GM12878 (cell line): ENCODE measurements at regions not wholly inside any gene's neighbourhood (a gene's known extent, or its start where the extent isn't known, plus 50 kb on each side); places are given as distances from the start of the nearest gene placed in this dataset.

Source experiments
- BCL3 ChIP-seq: IDR thresholded peaks from 2 replicates; pipeline ENCODE4 v1.6.1; 2011; ENCODE audit warnings: borderline replicate concordance, low read depth, mild to moderate bottlenecking, moderate library complexity, low read length; ENCODE audit not compliant: insufficient read depth, poor library complexity, severe bottlenecking
- ESRRA ChIP-seq: IDR thresholded peaks from 2 replicates; pipeline ENCODE4 v1.6.1; 2012; ENCODE audit warnings: mild to moderate bottlenecking, low read length, improper control_type of control experiment
- ETV6 ChIP-seq, 2 experiments: fragments of 450-650 bp in 1 of 2; IDR thresholded peaks in 1 of 2; conservative IDR thresholded peaks in 1 of 2; 2 replicates each; pipeline ENCODE4 v1.6.1; 2014; ENCODE audit warnings: antibody characterized with exemption in 1 of 2, borderline replicate concordance in 1 of 2, low read depth in 1 of 2, mild to moderate bottlenecking in 1 of 2, moderate library complexity in 1 of 2
- GATAD2B ChIP-seq: fragments of 450-650 bp; conservative IDR thresholded peaks from 2 replicates; pipeline ENCODE4 v1.6.1; 2017; ENCODE audit warnings: low read depth, mild to moderate bottlenecking, moderate library complexity
- MEF2B ChIP-seq: fragments of 450-650 bp; IDR thresholded peaks from 2 replicates; pipeline ENCODE4 v1.6.1; 2018; ENCODE audit warnings: mild to moderate bottlenecking, moderate library complexity; ENCODE audit not compliant: partially characterized antibody, poor library complexity, severe bottlenecking
- RB1 ChIP-seq: fragments of 450-650 bp; formaldehyde crosslinking; IDR thresholded peaks from 2 replicates; pipeline ENCODE4 v1.6.1; 2017; ENCODE audit warnings: mild to moderate bottlenecking, borderline replicate concordance
- SREBF2 ChIP-seq: IDR thresholded peaks from 2 replicates; pipeline ENCODE4 v1.6.1; 2012; ENCODE audit warnings: mild to moderate bottlenecking, low read length
- ZNF217 ChIP-seq: fragments of 450-650 bp; IDR thresholded peaks from 2 replicates; pipeline ENCODE4 v1.6.1; 2017; ENCODE audit warnings: antibody characterized with exemption, mild to moderate bottlenecking
- TF ChIP-seq, protein P1 (sequence below): fragments of 450-650 bp; IDR thresholded peaks from 2 replicates; pipeline ENCODE4 v1.6.1; 2016; ENCODE audit warnings: mild to moderate bottlenecking, moderate library complexity, borderline replicate concordance
- TF ChIP-seq, protein P2 (sequence below): IDR thresholded peaks from 2 replicates; pipeline ENCODE4 v1.6.1; 2012; ENCODE audit warnings: low read depth, low read length, improper control_type of control experiment

- TF ChIP-seq, protein P1, sequence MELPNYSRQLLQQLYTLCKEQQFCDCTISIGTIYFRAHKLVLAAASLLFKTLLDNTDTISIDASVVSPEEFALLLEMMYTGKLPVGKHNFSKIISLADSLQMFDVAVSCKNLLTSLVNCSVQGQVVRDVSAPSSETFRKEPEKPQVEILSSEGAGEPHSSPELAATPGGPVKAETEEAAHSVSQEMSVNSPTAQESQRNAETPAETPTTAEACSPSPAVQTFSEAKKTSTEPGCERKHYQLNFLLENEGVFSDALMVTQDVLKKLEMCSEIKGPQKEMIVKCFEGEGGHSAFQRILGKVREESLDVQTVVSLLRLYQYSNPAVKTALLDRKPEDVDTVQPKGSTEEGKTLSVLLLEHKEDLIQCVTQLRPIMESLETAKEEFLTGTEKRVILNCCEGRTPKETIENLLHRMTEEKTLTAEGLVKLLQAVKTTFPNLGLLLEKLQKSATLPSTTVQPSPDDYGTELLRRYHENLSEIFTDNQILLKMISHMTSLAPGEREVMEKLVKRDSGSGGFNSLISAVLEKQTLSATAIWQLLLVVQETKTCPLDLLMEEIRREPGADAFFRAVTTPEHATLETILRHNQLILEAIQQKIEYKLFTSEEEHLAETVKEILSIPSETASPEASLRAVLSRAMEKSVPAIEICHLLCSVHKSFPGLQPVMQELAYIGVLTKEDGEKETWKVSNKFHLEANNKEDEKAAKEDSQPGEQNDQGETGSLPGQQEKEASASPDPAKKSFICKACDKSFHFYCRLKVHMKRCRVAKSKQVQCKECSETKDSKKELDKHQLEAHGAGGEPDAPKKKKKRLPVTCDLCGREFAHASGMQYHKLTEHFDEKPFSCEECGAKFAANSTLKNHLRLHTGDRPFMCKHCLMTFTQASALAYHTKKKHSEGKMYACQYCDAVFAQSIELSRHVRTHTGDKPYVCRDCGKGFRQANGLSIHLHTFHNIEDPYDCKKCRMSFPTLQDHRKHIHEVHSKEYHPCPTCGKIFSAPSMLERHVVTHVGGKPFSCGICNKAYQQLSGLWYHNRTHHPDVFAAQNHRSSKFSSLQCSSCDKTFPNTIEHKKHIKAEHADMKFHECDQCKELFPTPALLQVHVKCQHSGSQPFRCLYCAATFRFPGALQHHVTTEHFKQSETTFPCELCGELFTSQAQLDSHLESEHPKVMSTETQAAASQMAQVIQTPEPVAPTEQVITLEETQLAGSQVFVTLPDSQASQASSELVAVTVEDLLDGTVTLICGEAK, result no peak
- TF ChIP-seq, protein P2, sequence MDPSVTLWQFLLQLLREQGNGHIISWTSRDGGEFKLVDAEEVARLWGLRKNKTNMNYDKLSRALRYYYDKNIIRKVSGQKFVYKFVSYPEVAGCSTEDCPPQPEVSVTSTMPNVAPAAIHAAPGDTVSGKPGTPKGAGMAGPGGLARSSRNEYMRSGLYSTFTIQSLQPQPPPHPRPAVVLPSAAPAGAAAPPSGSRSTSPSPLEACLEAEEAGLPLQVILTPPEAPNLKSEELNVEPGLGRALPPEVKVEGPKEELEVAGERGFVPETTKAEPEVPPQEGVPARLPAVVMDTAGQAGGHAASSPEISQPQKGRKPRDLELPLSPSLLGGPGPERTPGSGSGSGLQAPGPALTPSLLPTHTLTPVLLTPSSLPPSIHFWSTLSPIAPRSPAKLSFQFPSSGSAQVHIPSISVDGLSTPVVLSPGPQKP, result no peak
- TF ChIP-seq ZNF217 (no peak), MEF2B (no peak), ETV6 (conservative IDR thresholded peaks at IDR 0.05 in 1 of 2, IDR thresholded peaks at IDR 0.05 in 1 of 2; ENCODE audit: borderline replicate concordance in 1 of 2, low read depth in 1 of 2) (no peak), RB1 (no peak), ESRRA (no peak), SREBF2 (no peak), BCL3 (no peak), GATAD2B (no peak)
Measured at GRCh38 chr16:65739518-65739917, 617.7 kb upstream of the CDH11 start (continued).
